Skin epidermis (tissue), 12 donors: ENCODE measurements at regions not wholly inside any gene's neighbourhood (a gene's known extent, or its start where the extent isn't known, plus 50 kb on each side); places are given as distances from the start of the nearest gene placed in this dataset.
"Not testable (repeated sequence)": the region's sequence is repeated elsewhere in the genome, so short reads cannot be mapped to it uniquely, and the experiment has no call there.

ENCODE experiments used
- H3K27ac ChIP-seq, 21 experiments: fragments of 200-600 bp; sonication (generic) in 11 of 21; one replicate each; pipeline ENCODE4 v1.5.0; 2020; ENCODE audit warnings: mild to moderate bottlenecking in 3 of 21, inconsistent platforms in 2 of 21, moderate library complexity in 2 of 21
- H3K4me3 ChIP-seq, 7 experiments: fragments of 200-600 bp; sonication (generic) in 2 of 7; one replicate each; pipeline ENCODE4 v1.5.0; 2020; ENCODE audit warnings: inconsistent platforms in 2 of 7, mild to moderate bottlenecking in 2 of 7, moderate library complexity in 1 of 7

- H3K4me3 ChIP-seq: no peak overlapping the region
- no peak overlapping the region for H3K27ac ChIP-seq
These were observed 207.7 kb upstream of the LRRC4C start for GRCh38 chr11:41666951-41667653.

GRCh38 chr11:41675205-41675604 is 215.8 kb upstream of the LRRC4C start:
- H3K27ac ChIP-seq: no peak overlapping the region
- H3K4me3 ChIP-seq: no peak overlapping the region

DNA sequence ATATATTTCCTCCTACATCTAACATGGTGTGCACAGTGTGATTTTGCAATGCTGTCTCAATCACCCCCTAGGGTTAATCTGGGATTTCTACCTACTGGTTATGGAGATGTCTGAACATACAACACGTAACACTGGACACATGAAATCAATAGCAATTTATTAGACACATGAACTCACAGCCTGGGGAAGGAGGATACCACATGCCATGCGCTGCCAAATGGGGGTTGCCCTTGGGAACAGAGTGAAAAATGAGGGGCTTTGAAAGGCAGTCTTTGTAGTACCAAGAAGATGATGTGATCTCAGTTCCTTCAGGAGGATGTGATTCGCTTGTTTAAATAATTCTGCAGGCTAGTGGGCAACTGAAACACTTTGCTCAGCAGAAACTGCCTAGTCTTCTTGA is 253.6 kb upstream of the LRRC4C start:
- no peak overlapping the region for H3K27ac ChIP-seq

DNA sequence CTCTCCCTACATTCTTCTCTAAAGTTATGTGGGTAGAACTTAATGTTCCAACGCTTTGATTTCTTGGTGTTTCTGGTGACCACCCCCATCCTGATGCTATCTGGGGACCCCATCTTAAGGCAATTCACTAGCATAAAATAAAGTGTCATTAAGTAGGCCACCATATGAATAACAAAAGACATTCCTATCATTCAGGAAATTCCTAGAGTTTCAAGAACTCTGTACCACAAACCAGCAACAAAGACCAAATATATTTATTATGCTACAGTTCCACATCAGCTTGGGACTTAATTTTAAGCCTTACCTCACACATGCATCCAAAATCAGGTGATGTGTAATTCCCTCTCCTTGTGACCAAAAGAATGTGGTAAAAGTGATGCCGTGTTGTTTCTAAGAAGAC is 254.6 kb upstream of the LRRC4C start:
- Histone ChIP-seq H3K4me3 (no peak overlapping the region), H3K27ac (no peak overlapping the region)

More for the DNA sequence above, 253.6 kb upstream of the LRRC4C start:
- H3K4me3 ChIP-seq: no peak overlapping the region

- Histone ChIP-seq H3K4me3 (no peak overlapping the region), H3K27ac (no peak overlapping the region)
These were observed 257.4 kb upstream of the LRRC4C start for GRCh38 chr11:41716862-41717261.

DNA sequence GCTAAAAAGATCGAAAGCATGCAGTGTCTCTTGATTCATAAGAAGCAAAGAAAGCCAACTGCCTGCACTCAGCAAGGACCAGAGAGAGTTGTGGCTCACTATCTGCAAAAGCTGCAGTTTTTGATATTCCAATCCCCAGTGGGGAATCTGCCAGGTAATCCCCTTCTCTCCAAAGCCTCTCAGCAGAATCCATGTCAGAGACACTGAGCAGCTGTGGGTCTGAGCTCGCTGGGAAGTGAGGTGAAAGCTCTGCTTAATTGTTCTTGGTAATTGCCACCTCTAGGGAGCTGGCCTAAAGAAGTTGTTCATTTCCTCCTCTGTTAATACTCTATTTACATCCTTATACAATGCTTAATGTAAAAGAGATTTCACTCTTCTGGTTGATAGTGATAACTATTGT is 261.3 kb upstream of the LRRC4C start:
- Histone ChIP-seq H3K27ac (no peak overlapping the region), H3K4me3 (no peak overlapping the region)

- not testable (repeated sequence) for H3K27ac ChIP-seq, H3K4me3 ChIP-seq
These were observed 268.7 kb upstream of the LRRC4C start for GRCh38 chr11:41728161-41728560.

DNA sequence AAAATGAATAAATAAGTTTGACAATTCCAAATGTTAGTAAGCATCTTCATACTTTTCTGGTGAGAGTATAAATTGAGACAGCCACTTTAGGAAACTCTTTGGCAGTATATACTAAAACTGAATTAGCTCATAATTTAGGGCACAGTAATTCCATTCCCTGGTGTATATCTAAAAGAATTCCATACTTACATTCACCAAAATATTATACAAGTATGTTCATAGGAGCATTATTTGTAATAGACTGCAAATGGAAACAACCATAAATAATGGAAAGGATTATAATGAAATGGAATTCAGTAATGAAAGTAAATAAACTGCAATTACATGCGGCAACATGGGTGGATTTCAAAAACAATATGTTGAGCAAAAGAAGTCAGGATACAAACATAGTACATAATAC is 315.8 kb upstream of the LRRC4C start:
- Histone ChIP-seq H3K4me3 (no peak overlapping the region), H3K27ac (no peak overlapping the region)

GRCh38 chr11:41779401-41779960 is 320.0 kb upstream of the LRRC4C start:
- Histone ChIP-seq H3K27ac (no peak overlapping the region), H3K4me3 (no peak overlapping the region)

DNA sequence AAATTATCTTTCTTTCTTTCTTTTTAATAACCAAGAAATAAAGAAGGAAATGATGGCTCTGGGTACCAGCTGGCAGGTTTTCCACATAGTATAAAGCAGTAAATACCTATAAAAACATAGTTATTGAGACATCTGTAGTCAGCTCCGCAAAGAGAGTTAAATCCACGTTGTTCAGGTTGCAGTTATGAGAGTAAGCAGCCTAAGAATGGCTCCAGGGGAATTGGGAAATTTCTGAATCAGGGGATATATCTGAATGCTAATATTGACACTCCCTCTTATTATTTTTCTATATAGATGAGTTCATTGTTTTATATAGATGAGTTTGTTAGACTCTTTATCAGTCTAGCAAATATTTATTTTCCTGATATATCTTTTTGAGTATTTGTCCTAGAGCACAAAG is 322.0 kb upstream of the LRRC4C start:
- H3K27ac ChIP-seq: no peak overlapping the region
- H3K4me3 ChIP-seq: no peak overlapping the region

DNA sequence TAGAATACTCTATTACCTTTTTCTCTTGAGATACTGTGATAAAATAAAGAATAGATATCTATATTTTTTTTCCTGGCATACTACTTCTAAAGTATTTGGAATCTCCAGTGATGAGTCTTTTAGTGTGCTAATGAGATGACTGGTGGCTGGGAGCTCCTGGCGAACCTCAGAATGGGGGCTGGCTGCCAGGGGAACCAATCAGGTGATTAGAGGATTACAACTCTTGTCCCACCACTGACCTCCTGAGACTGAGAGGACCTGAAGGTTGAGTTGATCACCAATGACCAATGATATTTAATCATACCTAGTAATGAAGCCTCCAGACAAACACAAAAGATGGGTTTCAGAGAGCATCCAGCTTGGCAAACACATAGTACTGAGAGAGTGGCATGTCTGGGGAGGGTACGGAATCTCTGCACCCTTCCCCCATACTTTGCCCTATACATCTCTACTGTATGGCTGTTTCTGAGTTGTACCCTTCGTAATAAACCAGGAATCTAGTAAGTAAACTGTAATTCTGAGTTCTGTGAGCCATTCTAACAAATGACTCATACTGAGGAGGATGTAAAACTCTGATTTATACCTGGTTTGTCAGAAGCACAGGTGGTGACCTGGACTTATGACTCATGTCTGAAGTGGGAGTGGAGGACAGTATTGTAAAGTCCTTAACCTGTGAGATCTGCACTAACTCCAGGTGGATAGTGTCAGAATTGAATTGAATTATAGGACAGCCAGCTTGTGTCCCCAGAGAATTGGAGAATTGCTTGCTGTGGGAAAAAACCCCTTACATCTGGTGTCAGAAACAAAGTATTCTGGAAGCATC is 325.3 kb upstream of the LRRC4C start:
- no peak overlapping the region for H3K4me3 ChIP-seq
- H3K27ac ChIP-seq: no peak overlapping the region

DNA sequence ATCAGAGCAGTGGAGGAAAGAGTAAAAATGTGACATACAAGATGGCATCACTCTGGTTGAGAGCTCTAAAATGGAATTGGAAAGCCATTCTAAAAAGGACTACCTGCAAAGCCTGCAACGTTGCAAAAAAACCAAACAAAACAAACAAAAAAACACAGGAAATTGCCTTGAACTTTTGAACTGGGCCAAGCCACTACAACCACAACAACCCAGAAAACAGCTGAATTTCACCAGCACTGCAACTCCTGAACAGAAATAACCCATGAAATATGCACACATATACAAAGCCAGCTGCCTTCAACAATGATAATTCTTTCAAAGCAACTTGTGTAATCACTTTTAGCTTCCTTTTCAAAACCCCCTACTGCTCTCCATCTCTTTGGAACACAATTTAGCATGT is 326.6 kb upstream of the LRRC4C start:
- Histone ChIP-seq H3K27ac (no peak overlapping the region), H3K4me3 (no peak overlapping the region)

GRCh38 chr11:41788177-41788576 is 328.7 kb upstream of the LRRC4C start:
- Histone ChIP-seq H3K27ac (no peak overlapping the region), H3K4me3 (no peak overlapping the region)

GRCh38 chr11:41789376-41789775 is 329.9 kb upstream of the LRRC4C start:
- Histone ChIP-seq H3K27ac (no peak overlapping the region), H3K4me3 (no peak overlapping the region)

GRCh38 chr11:41795004-41795403 is 335.6 kb upstream of the LRRC4C start:
- H3K27ac ChIP-seq: no peak overlapping the region
- H3K4me3 ChIP-seq: no peak overlapping the region

DNA sequence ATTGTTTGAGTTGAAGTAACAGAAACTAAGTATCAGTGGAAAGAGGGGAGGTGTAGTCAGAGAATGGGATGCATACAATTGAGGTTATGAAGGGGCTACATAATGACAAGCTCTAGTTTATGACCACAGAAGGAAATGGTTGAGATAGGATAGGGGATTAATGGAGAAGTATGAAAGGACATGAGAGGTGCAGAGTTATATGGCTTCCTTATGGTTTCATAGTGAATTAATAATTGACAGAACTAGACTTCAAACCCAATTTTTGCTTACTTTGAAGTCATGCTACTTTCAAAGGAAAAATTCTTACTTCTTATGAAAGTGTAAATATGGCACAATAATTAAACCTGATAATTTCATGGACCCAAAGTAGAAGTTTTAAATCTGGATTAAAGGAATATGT is 340.3 kb upstream of the LRRC4C start:
- H3K27ac ChIP-seq: no peak overlapping the region
- H3K4me3 ChIP-seq: no peak overlapping the region

DNA sequence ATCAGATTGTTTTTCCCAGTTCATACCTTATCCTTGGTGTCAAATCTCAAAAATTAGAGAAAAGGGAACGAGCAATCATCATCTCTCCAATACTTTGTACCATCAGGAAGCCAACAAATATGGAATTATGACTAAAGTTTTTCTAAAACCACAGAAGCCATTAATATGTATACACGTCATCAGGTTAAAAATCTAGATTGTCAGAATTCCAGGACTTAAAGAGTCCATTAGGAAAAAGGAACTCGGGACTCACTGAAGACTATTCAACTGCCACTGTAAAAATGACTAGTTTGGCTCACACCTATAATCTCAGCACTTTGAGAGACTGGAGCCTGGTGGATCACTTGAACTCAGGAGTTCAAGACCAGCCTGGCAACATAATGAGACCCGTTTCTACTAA is 344.4 kb upstream of the LRRC4C start:
- H3K4me3 ChIP-seq: no peak overlapping the region
- H3K27ac ChIP-seq: no peak overlapping the region

- Histone ChIP-seq H3K27ac (no peak overlapping the region), H3K4me3 (no peak overlapping the region)
These were observed 356.9 kb upstream of the LRRC4C start for GRCh38 chr11:41816396-41816795.

GRCh38 chr11:41824287-41824686 is 364.8 kb upstream of the LRRC4C start:
- H3K4me3 ChIP-seq, H3K27ac ChIP-seq: not testable (repeated sequence)

GRCh38 chr11:41826085-41826484 is 366.6 kb upstream of the LRRC4C start:
- no peak overlapping the region for H3K27ac ChIP-seq
- no peak overlapping the region for H3K4me3 ChIP-seq

- Histone ChIP-seq H3K4me3 (no peak overlapping the region), H3K27ac (no peak overlapping the region)
These were observed 377.0 kb upstream of the LRRC4C start for GRCh38 chr11:41836431-41836830.
